Stimulated activated CD8-positive, alpha-beta memory T cell treated with anti-CD3 and anti-CD28 coated beads, Interleukin-15, amount 100 ng/mL, for 48 hours (primary cell): ENCODE measurements at regions not wholly inside any gene's neighbourhood (a gene's known extent, or its start where the extent isn't known, plus 50 kb on each side); places are given as distances from the start of the nearest gene placed in this dataset.
"Not testable (repeated sequence)": the region's sequence is repeated elsewhere in the genome, so short reads cannot be mapped to it uniquely, and the experiment has no call there.

Experiments
- DNase-seq, 2 donors: peaks; one replicate each; pipeline ENCODE4 v3.0.0-alpha.2; 2020; ENCODE audit warnings: low read depth in 2 of 2

DNA sequence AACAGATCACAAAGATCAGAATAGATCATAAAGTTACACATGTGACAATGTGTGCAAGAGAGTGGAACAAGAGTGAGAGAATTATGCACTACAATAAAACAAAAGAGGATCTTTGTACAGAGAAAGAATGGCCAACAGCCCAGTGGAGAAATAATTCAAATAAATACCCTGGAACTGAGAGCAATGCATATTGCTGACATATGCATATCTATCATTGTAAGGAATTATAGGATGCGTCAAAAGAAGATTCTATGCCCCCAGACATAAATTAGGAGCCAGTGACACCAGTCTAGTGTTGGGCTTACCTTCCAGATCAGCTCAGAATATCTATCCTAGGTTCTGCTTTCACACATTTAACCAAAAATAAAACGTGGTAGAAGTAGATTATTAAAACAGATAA lies 320.1 kb upstream of the VCX start:
- DNase-seq = no peak

DNA sequence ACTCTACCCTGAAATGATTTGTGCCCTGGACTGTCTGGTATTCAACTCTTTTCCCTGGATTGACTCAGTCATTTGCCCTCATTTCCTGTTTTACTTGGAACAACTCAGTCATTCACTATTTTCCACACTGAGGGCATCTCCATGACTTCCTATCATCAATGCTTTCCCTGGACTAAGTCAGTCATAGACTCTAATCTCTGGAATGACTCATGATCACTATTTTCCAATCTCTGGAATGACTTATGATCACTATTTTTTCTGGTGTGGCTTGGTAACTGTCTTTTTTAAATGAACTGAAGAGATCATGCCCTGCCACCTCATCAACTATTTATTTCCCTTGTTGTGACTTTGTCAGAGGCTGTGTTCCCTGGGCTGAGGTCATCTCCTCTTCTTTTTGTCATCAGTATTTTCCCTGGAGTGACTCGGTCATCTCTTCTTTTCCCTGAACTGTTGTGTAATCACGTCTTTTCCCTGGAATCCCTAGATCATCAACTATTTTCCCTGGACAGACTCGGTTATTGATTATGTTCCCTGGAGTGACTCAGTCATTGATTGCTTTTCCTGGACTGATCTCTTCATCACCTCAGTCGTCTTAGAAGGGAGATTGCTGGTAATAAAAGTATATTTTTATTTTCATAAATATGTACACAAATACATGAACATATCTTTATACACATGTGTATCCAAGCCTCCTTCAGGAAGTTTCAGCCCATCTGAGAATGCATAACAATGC lies 327.1 kb upstream of the VCX start:
- no peak for DNase-seq

DNA sequence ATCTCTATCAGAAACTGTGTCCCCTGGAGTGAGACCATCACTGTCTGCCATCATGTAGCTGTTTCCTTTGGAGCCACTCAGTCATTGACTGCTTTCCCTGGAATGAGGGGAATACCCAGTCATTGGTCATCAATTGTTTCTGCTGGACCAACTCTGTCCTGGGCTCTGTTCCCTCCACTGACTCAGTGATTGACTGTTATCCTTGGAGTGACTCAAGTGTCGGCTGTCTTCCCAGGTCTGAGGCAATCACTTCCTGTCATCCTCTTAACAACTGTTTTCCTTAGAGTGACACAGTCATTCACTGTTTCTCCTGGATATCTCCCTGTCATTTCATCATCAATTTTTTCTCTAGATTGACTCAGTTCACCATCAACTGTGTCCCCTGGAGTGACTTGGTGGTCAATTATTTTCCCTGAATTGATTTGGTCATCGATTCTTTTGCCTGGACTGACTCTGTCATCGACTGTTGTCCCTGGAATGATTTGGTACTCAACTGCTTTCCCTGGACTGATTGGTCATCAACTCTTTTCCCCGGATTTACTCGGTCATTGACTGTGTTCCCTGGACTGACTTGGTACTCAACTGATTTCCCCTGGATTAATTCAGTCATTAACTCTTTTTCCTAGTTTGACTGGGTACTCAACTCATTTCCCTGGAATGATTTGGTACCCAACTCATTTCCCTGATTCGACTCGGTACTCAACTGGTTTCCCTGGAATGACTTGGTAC lies 327.9 kb upstream of the VCX start:
- no peak for DNase-seq

DNA sequence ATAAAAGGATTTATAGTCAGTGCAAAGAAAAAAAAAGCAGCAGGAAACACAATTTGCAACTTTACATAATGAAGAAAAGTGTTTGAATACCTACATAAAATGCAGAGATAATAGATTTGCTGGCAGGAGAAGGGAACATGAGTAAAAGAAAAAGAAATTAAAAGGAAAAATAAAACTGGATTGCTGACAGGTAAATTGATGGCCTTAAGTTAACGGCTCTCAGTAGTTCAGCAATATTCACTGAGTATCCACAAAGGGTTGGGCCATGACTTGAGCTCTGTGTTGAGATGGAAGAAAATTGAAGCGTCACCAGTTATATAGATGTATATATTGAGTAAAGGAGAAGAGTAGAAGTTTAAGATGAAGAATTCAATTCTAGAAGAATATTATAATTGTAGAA lies 330.1 kb upstream of the VCX start:
- DNase-seq = no peak

DNA sequence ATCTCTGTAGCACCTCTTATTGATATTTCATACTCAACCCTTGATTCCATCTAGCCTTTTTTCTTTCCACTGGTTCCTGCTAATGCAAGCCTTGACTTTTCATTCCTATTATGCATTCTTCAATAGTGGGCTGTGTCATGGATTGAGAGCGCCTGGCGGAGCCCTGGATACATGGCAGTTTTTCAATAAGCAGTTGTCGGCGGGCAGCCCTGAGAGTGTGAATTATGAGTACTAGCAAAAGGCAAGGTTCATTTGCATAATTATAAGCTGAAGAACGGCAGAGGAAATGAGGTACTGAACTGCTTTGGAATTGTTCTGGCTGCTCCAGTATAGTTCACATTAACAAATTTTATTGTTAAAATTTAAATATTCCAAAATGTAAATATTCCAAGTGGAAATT lies 339.7 kb upstream of the VCX start:
- no peak for DNase-seq

DNA sequence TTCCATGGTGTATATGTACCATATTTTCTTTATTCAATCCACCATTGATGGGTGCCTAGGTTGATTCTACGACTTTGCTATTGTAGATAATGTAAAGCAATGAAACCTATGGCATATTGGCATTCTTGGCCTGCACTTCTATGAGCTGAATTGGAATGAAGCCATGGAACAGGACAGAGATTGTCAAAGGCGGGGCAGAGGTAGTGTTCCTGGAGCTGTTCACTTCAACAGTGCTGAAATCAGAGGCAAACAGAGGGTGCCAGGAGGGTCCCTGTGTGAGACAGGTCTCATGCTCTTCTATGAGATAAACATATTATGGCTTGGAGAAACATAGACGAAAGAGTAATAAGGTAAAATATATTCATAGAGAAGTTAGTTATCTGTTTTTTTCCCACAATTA lies 342.6 kb upstream of the VCX start:
- no peak for DNase-seq

DNA sequence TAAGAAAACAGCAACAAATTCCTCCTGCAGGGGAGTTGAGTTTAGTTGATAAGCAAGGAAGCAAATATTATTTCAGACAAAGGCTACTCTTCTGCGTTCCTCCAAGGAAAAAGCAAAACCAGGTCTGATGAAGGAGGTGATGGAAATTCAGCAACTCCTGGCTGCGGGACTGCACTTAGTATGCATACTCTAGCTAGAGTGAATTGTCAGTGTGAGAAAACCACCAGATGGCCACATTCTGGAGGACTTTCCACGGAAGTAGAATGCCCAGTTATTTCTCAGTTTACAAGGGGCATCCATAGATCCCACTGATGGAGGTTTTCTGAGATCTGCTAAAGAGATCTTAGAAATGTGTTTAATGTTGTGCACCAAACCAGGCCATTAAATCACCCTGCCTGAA lies 338.6 kb upstream of the PUDP start:
- no peak for DNase-seq

DNA sequence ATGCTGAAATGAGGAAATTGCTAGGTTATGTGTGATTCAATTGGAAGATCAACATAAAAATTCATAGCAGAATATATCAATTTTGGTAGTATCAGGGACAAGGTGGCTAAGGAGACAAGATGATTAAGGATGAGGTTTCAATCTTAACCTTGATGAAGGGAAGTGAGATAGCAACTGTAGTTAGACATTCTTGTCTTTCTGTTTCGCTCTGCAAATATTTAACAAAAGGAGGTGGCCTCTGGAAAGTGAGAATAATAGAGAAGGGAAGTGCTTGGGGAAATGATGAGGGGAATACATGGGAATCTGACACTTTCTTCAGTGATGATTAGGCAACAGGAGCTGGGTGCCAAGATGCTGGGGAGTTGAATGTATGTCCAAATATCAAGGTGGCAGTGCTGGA lies 337.1 kb upstream of the PUDP start:
- no peak for DNase-seq

DNA sequence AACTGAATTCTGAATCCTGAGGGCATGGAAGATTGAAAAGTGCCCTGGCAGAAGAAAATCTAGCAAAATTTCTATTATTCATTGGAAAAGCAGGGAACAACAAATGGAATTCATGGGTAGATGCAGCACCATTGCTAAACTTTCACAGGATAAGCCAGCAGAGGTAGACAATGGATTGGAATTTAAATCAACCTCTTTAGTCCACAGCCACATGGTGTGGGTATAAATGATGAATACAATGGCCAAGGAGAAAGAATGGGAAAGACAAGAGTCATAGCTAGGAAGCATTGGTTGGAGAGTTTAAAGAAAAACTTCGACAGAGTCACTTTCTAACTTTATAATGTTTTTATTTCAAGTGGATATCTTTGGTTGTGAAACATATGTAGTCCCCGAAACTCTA lies 332.8 kb upstream of the PUDP start:
- DNase-seq = no peak

DNA sequence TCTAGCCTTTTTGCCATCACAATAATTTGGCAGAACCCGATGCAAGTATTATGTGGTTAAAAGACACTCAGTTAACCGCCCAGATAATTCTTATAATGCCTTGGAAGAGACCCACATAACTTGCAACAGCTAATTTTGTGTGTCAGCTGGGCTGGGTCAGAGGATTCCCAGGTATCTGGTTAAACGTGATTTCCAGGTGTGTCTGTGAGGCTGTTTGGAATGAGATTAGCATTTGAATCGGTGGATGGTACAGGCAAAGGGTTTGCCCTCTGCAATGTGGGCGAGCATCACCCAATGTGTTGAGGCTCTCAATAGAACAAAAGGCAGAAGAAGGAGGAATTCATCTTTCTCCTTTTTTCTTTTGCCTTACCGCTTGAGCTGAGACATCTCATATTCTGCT lies 314.2 kb upstream of the PUDP start:
- DNase-seq = no peak

DNA sequence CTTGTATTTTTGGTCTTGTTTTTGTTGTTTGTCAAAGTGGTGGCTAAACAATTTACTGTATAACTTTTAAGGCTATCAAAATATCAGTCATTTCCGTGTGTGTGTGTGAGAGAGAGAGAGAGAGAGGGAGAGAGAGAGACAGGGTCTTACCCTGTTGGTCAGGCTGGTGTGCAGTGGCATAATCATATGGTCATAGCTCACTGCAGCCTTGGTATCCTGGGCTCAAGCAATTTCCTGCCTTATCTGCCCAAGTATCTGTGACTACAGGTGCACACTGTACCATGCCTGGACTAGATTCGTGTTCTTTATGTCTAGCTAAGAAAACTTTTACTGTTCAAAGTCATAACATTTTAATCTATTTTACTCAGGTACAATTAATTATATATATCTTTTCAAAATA lies 313.1 kb upstream of the PUDP start:
- DNase-seq = not testable (repeated sequence)

DNA sequence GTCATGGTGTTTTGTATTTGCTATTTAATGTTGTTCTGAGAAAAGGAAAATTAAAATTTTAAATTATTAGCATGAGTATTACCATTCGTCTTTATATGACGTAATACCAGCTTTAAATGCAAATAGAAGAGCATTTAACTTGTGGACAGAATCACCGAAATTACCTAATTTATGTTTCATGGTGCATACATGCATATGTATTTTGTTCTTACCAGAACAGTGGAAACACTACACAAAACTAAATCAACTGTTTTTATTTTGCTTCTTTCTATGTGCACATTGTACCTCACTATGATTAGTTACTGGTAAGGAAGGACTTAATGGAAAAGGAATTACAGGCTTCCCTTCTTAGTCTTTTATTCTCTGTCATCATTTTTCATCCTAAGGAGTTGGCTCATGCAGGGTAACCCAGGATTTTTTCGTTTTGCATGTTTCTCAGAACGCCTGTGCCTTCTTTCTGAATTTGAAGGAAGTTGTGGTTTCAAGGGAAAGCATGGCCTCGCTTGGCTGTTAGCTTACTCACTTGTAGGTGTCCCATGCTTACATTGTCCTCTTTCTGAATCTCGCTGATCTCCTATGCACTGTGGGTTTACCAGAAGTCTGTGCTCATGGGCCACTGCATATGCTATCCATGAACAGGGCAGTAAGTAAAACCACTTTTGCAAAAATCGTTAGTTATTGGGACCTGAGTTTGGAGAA lies 300.0 kb upstream of the PUDP start:
- DNase-seq = no peak

DNA sequence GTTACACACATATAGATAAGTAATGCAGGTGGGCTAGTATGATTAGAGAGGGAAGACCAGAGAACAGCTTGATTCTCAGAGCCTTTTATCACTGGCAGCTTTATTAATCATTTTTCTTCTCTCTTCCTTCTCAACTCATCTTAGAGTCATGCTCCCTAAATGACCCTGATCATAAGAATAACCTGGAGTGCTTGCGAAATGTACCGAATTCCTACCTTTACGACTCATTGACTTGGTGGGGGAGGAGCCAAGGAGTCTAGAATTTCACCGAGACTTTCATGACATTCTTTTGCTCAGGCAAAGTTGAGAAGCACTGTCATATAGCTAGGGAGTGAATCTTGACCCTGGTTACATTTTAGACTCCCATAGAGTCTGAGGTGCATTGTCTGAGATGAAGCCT lies 298.9 kb upstream of the PUDP start:
- DNase-seq = no peak

DNA sequence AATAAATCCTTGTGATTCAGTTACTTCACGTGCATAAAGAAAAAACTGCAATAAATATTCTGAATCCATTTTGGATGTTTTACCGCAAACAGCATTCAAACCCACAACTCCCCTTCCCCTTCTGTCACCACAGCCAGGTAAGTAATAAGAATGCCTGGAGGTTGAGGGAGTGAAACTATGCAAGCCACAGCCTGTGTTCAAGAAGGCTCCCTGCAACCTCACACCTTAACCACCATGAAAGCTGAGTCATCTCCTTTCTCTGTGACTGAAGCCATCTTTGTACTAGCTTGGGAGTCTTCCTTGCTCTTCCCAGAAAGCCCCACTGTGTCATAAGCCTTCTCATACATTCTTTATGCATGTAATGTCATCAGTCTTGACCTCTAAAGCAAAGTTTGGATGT lies 297.0 kb upstream of the PUDP start:
- DNase-seq = peak in 1 of 2 donors; percentile 0

DNA sequence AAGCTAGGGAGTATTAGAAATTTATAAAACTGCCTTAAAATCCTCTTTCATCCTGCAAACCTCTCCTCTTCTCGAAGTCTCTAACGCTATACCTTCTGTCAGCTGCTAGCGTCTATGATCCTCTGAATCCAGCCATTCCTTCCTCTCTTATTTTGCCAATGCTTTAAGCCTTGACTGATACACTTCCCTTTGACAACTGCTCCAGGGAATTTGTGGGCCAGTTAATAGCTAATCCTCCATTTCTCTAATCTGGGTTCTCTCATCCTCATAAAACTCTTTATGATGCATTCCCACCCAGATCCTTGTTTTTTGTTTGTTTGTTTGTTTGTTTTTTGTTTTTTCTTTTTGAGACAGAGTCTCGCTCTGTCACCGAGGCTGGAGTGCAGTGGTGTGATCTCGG lies 293.6 kb upstream of the PUDP start:
- no peak for DNase-seq

DNA sequence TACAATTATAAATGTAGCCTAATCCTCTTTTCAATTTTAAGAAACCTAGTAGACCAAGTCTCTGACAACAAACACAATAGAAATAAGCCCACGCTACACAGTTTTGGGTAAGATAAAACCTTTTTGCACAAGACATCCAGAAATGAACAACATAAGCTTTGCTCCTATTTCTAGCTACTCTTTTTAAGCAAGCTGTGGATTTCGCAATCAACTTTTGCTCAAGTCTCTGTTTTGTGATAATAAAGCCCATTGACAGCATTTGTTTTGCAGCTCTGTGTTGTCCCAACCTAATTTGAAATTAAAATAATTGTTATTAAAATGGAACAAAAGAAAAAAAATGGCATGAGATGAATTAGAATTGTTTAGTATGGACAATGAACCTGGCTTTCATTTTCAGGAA lies 287.9 kb upstream of the PUDP start:
- DNase-seq = no peak

DNA sequence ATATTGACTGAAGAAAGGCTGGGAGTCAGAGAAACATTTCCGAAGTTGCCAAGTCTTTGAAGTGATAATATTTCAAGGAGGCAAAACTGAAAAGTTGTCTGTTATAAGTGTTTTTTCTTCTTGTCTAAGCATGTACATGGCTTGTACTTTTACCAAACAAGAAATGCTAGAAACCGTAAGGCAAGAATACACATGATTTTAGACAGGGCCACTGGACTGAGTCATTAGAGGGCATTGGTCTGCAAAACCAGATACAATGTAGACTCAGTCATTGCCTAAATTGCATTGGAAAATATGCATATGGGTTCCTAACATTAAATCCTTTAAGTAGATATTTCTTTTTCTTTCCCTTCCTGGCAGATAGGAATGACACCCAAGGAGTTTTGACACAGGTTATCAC lies 284.9 kb upstream of the PUDP start:
- no peak for DNase-seq

DNA sequence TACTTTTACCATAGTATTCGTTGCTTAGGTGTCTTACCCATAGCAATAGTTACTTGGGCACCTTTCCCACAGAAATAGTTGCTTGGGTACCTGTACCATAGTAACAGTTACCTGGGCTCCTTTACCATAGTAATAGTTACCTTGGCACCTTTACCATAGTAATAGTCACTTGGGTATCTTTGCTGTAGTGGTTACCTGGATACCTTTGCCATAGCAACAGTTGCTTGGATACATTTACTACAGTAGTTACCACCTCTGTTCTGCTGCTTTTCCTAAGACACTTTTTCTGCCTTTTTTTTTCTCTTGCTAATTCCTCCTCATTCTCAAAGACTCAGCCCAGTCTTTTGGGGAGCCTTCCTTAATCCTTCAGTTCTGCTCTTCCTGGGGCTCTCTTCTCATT lies 272.8 kb upstream of the PUDP start:
- no peak for DNase-seq

DNA sequence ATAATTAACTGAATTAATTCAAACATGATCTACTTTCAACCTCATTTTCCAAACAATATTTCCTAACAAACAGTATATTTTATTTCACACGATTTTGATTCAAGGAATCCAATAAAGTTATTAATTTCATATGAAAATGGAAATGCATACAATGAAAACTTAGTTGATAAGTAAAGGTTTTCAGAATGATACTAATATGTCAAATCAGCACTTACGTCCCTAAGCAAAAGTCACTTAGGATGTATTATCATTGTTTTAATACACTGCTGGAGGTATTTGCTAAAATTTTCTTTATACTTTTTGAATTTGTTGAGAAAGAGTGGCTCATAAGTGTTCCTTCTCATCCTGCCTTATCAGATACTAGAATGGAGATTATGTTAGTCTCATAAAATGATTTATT lies 266.8 kb upstream of the PUDP start:
- no peak for DNase-seq

DNA sequence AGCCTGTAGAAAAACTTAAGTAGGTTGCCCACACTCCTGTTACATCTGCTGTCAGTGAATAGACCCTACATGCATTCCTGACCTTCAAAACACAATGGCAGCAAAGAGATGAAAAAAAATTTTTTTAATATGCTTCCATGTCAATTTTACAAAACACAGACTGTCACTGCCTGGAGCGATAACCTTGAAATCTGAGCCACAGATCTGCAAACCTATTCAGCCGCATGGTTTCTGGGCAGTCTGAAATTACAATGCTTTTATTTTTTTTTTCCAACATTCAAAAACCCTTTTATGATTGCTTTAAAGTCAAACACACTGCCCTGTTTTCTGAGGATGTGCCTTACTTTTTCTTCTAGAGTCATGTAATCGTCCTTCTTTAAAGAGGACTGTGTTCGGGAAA lies 264.9 kb upstream of the PUDP start:
- DNase-seq = no peak

DNA sequence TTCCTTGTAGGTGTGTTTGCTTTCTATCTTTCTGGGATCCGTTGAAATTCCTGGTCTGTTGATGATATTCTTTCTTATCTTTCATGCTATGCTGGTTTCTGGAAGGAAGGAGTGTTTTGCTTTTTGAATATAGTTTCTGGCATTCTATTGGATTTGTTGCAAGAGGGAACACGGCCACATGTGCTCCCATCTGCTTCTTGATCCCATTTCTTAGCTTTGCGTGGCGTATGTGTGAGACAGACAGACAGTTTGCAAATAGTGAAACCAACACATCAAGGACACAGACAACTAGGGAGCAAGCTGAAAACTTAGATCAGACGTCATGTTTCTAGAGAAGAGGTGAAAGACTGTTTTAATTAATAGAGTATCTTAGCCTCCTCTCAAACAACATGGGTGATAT lies 261.9 kb upstream of the PUDP start:
- DNase-seq = no peak

DNA sequence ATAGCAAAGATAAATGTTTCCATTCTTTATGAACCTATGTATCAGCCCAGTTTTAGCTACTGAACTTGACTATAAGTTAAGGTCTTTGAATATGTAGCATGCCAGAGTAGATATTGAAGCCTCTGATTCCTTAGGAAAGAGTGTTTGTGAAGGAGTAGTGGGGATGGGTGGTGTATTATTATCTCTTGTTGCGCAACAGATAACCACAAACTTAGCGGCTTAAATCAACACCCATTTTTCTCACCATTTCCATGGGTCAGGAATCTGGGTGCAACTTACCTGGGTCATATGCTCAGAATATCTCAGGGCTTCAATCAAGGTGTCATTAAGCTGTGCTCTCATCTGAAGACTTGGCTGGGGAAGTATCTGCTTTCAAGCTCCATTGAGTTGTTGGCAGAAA lies 251.4 kb upstream of the PUDP start:
- no peak for DNase-seq

DNA sequence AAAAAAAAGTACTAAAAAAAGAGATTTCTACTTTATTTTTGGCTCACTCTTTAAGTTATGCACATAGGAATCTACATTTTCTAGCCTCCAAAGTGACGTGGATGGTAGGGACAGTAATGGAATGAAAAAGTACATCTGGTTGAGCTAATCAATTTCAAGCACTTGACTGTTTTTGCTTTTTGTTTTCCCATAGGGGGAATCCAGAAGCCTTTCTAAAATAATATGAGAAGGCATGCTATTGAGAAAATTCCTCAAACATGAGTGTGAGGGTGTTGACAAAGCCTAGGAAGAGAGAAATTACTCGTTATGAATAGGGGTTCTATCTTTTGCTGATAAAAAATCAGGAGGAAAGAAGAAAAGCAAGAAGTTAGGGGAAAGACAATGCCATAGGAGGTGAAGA lies 242.5 kb upstream of the PUDP start:
- no peak for DNase-seq
